Tibial nerve (tissue), 4 donors: ENCODE measurements at regions not wholly inside any gene's neighbourhood (a gene's known extent, or its start where the extent isn't known, plus 50 kb on each side); places are given as distances from the start of the nearest gene placed in this dataset.

Experiments used
- EP300 ChIP-seq, 2 donors: sonication (generic); formaldehyde crosslinking; IDR thresholded peaks; one replicate each; pipeline ENCODE4 v1.6.1; 2017; ENCODE audit warnings: antibody characterized with exemption in 2 of 2, mild to moderate bottlenecking in 1 of 2
- POLR2A ChIP-seq, 2 donors: fragments of 450-650 bp; IDR thresholded peaks; one replicate each; pipeline ENCODE4 v1.6.1; 2017; ENCODE audit warnings: antibody characterized with exemption in 2 of 2, mild to moderate bottlenecking in 2 of 2, moderate library complexity in 2 of 2
- TF ChIP-seq, protein P1 (sequence below), 5 experiments: fragments of 200-600 bp in 3 of 5; fragments of 450-650 bp in 2 of 5; sonication (generic) in 3 of 5; IDR thresholded peaks; one replicate each; pipeline ENCODE4 v1.5.1; 2016 to 2019; ENCODE audit warnings: antibody characterized with exemption in 5 of 5, mild to moderate bottlenecking in 3 of 5, moderate library complexity in 2 of 5

DNA sequence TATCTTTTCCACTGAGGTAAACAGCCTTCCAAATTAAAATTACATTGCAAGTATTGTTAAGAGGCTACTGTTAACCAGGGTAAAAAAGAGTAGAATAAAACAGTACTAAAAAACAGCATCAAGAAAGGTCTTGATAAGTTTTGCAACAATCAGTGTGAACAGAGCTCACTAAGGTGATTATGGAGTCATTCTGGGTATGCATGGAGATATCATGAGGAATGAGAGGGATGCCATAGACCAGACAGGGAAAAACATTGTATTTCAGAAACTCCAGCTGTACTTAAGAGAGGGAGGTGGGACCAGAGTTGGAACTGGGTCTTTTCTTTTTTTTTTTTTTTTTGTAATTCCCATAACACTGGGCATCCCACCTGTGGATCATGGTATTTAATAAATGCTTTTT is 549.6 kb downstream of the INHBA start:
- TF ChIP-seq, protein P1, sequence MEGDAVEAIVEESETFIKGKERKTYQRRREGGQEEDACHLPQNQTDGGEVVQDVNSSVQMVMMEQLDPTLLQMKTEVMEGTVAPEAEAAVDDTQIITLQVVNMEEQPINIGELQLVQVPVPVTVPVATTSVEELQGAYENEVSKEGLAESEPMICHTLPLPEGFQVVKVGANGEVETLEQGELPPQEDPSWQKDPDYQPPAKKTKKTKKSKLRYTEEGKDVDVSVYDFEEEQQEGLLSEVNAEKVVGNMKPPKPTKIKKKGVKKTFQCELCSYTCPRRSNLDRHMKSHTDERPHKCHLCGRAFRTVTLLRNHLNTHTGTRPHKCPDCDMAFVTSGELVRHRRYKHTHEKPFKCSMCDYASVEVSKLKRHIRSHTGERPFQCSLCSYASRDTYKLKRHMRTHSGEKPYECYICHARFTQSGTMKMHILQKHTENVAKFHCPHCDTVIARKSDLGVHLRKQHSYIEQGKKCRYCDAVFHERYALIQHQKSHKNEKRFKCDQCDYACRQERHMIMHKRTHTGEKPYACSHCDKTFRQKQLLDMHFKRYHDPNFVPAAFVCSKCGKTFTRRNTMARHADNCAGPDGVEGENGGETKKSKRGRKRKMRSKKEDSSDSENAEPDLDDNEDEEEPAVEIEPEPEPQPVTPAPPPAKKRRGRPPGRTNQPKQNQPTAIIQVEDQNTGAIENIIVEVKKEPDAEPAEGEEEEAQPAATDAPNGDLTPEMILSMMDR (IDR thresholded peaks at IDR 0.05): no peak
- TF ChIP-seq POLR2A (IDR thresholded peaks at IDR 0.05): no peak
- TF ChIP-seq EP300 (IDR thresholded peaks at IDR 0.05): no peak
